Activated naive CD4-positive, alpha-beta T cell treated with anti-CD3 and anti-CD28 coated beads for 36 hours (primary cell): ENCODE measurements at regions not wholly inside any gene's neighbourhood (a gene's known extent, or its start where the extent isn't known, plus 50 kb on each side); places are given as distances from the start of the nearest gene placed in this dataset.

ENCODE experiments used
- CTCF ChIA-PET: fragments of 350-600 bp; sonication (Branson Sonifier 250); formaldehyde crosslinking; loops from one replicate; lab custom pipeline; 2021; ENCODE audit warnings: antibody characterized with exemption; lab: Charles Lee
- DNase-seq: peaks from one replicate; pipeline ENCODE4 v3.0.0-alpha.2; 2020
- H3K27ac Mint-ChIP-seq: one replicate; pipeline ENCODE4 v1.8.0; 2021; ENCODE audit warnings: mild to moderate bottlenecking, mixed read lengths
- H3K27me3 Mint-ChIP-seq: one replicate; pipeline ENCODE4 v1.8.0; 2021; ENCODE audit warnings: low read depth, mixed read lengths
- H3K36me3 Mint-ChIP-seq: one replicate; pipeline ENCODE4 v1.8.0; 2021; ENCODE audit warnings: low read depth, mixed read lengths
- H3K4me1 Mint-ChIP-seq: one replicate; pipeline ENCODE4 v1.8.0; 2021; ENCODE audit warnings: low read depth, mixed read lengths
- H3K4me3 Mint-ChIP-seq: one replicate; pipeline ENCODE4 v1.8.0; 2021; ENCODE audit warnings: mild to moderate bottlenecking, moderate library complexity, mixed read lengths
- H3K9me3 Mint-ChIP-seq: one replicate; pipeline ENCODE4 v1.8.0; 2021; ENCODE audit warnings: mixed read lengths
- intact Hi-C: fragments of 100-400 bp; cut with micrococcal nuclease; formaldehyde crosslinking; loops from one replicate; pipeline ENCODE4 v1.15.1; 2023

DNA sequence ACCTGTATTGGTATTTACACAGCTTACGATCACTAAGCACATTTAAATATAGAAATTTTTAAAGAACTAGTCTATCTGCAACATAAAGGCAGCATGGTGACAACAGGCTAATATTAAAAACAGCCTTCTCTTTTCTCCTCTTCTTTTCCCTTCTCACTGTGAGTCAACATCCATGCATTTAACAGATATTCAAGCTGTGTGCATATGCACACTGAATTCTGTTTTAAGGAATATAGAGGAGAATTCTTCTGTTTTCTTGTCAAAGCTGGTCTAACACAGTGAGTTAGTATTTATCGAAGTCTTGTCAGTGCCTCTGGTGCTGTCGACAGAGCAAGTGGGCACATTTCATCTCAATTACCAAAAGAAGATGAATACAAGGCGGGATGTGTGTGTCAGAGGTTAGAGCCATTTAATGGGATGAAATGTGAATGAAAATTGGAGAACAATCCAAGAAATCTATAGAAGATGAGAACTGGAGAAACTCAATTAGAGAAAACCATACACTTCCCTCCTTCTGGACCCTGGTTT lies 282.3 kb downstream of the FAT3 start:
- no peak for DNase-seq

DNA sequence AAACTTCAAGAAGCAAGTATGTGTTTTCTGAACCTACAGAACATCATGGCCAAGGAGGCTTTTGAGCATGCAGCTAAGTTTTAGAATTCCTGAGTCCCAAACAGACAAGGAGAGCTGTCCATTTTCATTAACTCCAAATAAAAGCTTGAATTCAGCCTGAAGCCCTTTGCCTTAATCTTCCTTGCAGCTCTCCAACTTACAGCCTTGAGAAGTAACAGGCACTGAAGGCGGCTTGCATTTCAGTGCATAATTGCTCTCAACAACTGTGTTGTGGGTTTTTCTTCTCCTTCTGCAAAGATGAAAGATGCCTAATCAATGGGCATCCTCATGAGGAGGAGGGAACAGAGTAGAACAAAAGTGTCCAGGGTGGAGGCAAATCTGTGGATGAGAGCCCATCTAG lies 286.0 kb downstream of the FAT3 start:
- intact Hi-C loops: no loop called here
- Mint-ChIP-seq H3K4me3 (no peak overlapping the region), H3K36me3 (no peaks in the 10 kb centered on the region), H3K4me1 (no peaks in the 10 kb centered on the region), H3K27me3 (peaks cover 3% of the 10 kb centered on the region), H3K9me3 (no peaks in the 10 kb centered on the region), H3K27ac (no peak overlapping the region)
- CTCF ChIA-PET: interaction anchor here (0.8 kb wide), 1 partner anchor 19 kb away, joined by 3 read pairs; no protein-coding TSS in a partner anchor
- DNase-seq: no peak

More for the DNA sequence above, 282.3 kb downstream of the FAT3 start:
- no peak overlapping the region for H3K27ac Mint-ChIP-seq
- H3K27me3 Mint-ChIP-seq: peaks cover 4% of the 10 kb centered on the region
- intact Hi-C loops: no loop called here
- H3K4me3 Mint-ChIP-seq: no peak overlapping the region
- CTCF ChIA-PET: interaction anchor here (0.6 kb wide), 1 partner anchor 1966 kb away, joined by 3 read pairs; no protein-coding TSS in a partner anchor
- H3K9me3 Mint-ChIP-seq: no peaks in the 10 kb centered on the region
- H3K4me1 Mint-ChIP-seq: no peaks in the 10 kb centered on the region
- no peaks in the 10 kb centered on the region for H3K36me3 Mint-ChIP-seq

DNA sequence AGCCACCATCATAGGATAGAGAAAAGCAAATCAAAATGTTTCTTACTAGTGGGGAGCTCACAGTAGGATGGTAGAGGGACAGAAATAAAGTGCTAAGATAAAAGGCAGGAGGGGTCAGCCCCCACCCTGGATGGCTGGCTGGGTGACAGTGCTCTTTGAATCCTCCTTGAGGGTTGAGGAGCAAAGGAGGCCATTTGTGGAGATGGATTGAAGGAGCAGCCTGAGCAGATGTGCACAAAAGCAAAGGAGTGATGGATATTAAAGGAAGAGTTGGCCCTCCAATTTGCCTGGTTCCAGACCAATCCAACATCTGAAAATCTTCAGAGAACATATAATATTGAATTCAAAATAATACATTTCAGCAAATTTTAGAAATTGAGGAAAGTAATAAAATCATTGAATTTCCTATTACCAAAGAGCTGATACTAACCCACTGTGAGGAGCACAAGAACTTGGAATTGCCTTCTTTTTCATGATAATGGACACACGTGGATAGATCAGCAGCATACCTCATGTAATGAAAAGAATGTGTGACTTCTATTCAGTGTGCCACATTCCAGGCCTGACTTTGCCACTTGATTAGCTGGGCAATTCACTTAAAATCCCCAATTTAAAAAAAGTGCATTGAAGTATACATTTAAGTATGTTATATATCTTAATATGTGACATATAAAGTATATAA lies 287.0 kb downstream of the FAT3 start:
- no peak overlapping the region for H3K27ac Mint-ChIP-seq

DNA sequence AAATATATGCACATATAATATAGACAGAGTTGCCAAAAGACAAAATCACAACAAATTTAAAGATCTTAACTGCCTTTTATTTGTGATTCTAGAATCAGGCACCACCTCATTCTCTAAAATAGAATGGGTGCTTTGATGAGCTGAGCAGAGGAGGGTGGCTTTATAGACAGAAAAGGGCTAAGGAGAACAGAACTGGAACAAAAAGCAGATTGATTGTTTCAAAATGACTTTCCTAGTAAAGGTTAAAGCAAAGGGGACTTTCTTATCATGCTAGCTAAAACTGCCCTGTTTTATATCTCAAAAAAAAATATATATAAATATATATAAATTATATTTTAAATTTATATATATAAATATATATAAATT lies 287.6 kb downstream of the FAT3 start:
- Mint-ChIP-seq H3K36me3 (no peaks in the 10 kb centered on the region), H3K9me3 (peaks cover 6% of the 10 kb centered on the region), H3K27me3 (peaks cover 2% of the 10 kb centered on the region)

More for the DNA sequence above, 287.0 kb downstream of the FAT3 start:
- intact Hi-C loops: no loop called here
- DNase-seq: no peak
- Mint-ChIP-seq H3K4me1 (no peaks in the 10 kb centered on the region), H3K4me3 (no peak overlapping the region), H3K27me3 (peaks cover 2% of the 10 kb centered on the region), H3K36me3 (no peaks in the 10 kb centered on the region), H3K9me3 (peaks cover 1% of the 10 kb centered on the region)
- CTCF ChIA-PET: interaction anchor here (0.8 kb wide), 1 partner anchor 18 kb away, joined by 3 read pairs; no protein-coding TSS in a partner anchor

DNA sequence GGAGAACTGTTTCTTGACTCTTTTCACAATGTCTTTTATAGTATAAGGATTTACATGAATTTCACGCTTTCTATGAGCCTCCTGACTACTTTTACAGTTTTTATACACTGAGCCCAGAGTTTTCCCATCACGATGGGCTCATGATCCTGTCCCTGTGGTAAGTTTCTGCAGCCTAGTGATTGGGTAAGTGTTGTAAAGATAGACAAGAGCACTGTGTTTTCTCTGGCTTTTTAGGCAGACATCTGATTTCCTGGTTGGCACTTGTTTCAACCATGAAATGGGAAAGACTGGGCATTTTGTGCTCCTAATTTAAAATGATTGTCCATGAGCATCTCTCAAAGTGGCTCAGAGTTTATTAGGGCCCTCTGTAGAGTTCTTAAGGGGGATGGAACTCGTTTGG lies 299.0 kb downstream of the FAT3 start:
- no peaks in the 10 kb centered on the region for H3K9me3 Mint-ChIP-seq
- no peaks in the 10 kb centered on the region for H3K27me3 Mint-ChIP-seq
- intact Hi-C loops: no loop called here
- CTCF ChIA-PET: no interaction called here
- H3K4me1 Mint-ChIP-seq: no peaks in the 10 kb centered on the region
- DNase-seq: no peak
- no peaks in the 10 kb centered on the region for H3K36me3 Mint-ChIP-seq
- H3K27ac Mint-ChIP-seq: no peak overlapping the region
- no peak overlapping the region for H3K4me3 Mint-ChIP-seq

More for the DNA sequence above, 287.6 kb downstream of the FAT3 start:
- intact Hi-C loops: no loop called here
- Mint-ChIP-seq H3K27ac (no peak overlapping the region), H3K4me3 (no peak overlapping the region), H3K4me1 (no peaks in the 10 kb centered on the region)
- no peak for DNase-seq
- CTCF ChIA-PET: interaction anchor here (0.6 kb wide), 1 partner anchor 850 kb away, joined by 3 read pairs; no protein-coding TSS in a partner anchor

DNA sequence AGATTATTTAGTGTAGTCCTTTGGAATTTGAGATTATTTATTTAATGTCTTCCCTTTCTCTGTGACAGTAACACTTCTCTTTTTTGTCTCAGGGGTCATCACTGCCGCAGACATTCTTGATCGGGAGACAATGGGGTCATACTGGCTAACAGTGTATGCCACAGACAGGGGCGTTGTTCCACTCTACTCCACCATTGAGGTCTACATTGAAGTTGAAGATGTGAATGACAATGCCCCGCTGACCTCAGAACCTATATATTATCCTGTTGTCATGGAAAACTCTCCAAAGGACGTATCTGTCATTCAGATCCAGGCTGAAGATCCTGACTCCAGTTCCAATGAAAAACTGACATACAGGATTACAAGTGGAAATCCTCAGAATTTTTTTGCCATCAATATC lies 299.9 kb downstream of the FAT3 start:
- Mint-ChIP-seq H3K36me3 (no peaks in the 10 kb centered on the region), H3K9me3 (no peaks in the 10 kb centered on the region), H3K4me3 (no peak overlapping the region), H3K27me3 (no peaks in the 10 kb centered on the region), H3K4me1 (no peaks in the 10 kb centered on the region), H3K27ac (no peak overlapping the region)
- CTCF ChIA-PET: no interaction called here
- no peak for DNase-seq
- intact Hi-C loops: no loop called here

DNA sequence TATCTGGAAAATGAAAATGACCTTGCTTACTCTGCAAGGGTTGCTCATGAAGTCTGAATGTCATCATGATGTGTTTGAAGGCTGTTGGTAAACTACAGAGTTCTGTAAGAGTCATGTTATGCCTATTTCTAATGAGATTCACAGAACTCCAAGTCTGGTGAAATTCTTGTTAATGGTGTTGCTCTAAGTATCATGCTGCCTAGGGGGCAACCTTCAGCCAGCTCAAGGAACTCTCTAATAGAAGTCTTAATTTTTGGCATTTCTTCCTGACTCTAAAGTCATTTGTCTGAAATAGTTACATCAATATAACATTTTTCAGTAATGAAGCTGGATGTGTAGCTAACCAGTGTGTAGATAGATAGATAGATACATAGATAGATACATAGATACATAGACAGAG lies 302.8 kb downstream of the FAT3 start:
- H3K27me3 Mint-ChIP-seq: no peaks in the 10 kb centered on the region
- no peaks in the 10 kb centered on the region for H3K4me1 Mint-ChIP-seq
- intact Hi-C loops: no loop called here
- no peak for DNase-seq
- no peaks in the 10 kb centered on the region for H3K9me3 Mint-ChIP-seq
- CTCF ChIA-PET: interaction anchor here (0.6 kb wide), 1 partner anchor 1105 kb away, joined by 3 read pairs; no protein-coding TSS in a partner anchor
- no peaks in the 10 kb centered on the region for H3K36me3 Mint-ChIP-seq
- H3K27ac Mint-ChIP-seq: no peak overlapping the region
- H3K4me3 Mint-ChIP-seq: no peak overlapping the region

DNA sequence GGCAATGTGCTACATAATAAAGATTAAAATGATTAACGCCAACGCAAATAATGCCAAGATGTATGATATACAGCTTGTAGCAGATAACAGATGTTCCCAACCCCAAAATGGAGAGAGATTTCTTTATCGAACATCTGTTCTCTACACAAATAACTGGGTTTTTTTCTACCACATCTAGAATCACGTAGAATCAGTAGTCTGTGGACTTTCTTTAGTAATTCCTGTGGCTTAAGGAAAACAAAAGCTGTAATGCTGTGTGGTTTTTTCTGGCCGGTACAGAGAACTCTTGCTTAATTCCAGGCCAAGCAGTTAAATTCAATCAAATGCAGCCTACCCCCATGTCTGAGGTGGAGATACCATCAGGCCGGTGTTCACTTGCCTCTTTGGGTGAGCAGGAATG lies 303.4 kb downstream of the FAT3 start:
- H3K4me3 Mint-ChIP-seq: no peak overlapping the region
- no peaks in the 10 kb centered on the region for H3K27me3 Mint-ChIP-seq
- DNase-seq: no peak
- CTCF ChIA-PET: interaction anchor here (0.6 kb wide), 1 partner anchor 1105 kb away, joined by 3 read pairs; no protein-coding TSS in a partner anchor
- H3K4me1 Mint-ChIP-seq: no peaks in the 10 kb centered on the region
- intact Hi-C loops: no loop called here
- H3K27ac Mint-ChIP-seq: no peak overlapping the region
- no peaks in the 10 kb centered on the region for H3K9me3 Mint-ChIP-seq
- no peaks in the 10 kb centered on the region for H3K36me3 Mint-ChIP-seq

DNA sequence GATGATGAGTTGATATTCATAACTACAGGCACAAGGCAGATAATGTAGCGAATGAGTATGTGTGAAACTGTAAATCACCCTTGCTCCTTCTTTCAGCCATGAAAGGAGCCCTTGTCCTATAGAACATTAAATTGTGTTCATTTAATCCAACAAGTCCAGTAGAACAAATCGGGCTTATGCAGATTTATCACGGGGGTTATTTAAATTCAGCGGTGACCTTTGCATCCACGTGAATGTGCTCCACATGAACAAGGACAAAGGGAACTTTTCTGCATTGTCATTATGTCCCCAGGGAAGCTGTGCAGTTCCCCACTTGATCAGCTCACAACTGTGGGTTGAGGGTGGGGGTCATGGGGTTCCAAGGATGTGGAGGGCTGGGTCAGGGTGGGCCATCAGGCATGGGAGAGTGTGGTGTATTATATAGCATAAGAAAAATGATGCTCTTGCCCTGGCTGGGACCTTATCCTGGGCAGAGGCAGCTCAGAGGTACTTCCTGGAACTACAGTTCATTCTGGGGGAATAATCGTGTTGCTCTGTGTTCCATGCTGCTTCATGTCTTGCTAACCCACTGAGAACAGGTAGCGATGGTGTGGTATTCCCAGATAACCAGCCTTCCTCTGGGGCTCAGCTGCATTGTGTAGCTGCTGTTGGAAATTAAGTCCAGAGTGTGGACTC lies 306.6 kb downstream of the FAT3 start:
- H3K4me1 Mint-ChIP-seq: no peaks in the 10 kb centered on the region
- no peaks in the 10 kb centered on the region for H3K9me3 Mint-ChIP-seq
- no peak overlapping the region for H3K4me3 Mint-ChIP-seq
- H3K27me3 Mint-ChIP-seq: no peaks in the 10 kb centered on the region
- CTCF ChIA-PET: no interaction called here
- intact Hi-C loops: no loop called here
- H3K27ac Mint-ChIP-seq: no peak overlapping the region
- H3K36me3 Mint-ChIP-seq: no peaks in the 10 kb centered on the region
- no peak for DNase-seq

DNA sequence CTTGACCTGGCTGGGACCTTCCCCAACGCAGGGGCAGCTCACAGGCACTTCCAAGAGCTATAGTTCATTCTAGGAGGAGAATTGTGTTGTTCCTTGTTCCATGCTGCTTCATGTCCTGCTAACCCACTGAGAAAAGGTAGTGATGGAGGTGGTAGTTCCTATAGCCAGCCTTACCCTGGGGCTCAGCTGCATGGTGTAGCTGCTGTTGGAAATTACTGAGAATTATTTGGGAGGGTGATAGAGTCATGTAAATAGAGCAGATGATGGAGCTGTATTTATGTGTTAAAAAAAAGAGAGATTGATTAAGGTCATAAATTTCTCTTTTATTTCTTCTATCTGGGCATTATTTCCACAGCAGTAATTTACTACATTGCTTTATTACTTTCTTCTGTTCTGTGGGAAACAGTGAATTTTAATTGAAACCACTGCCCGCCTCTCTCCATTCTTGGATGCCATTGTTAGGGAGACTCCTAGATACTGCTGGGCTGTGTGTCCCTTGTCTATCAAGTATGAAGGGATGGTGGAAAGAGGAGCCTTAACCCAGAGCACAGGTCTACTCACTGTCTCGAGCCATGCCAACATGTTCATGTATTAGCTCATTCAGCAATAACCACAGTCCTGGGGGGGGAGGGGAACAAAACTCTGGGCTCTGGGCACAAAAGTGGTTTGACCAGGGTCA lies 309.2 kb downstream of the FAT3 start:
- Mint-ChIP-seq H3K27ac (no peak overlapping the region), H3K36me3 (no peaks in the 10 kb centered on the region), H3K4me1 (no peaks in the 10 kb centered on the region), H3K9me3 (no peaks in the 10 kb centered on the region), H3K27me3 (no peaks in the 10 kb centered on the region), H3K4me3 (no peak overlapping the region)
- no peak for DNase-seq
- intact Hi-C loops: no loop called here
- CTCF ChIA-PET: no interaction called here

DNA sequence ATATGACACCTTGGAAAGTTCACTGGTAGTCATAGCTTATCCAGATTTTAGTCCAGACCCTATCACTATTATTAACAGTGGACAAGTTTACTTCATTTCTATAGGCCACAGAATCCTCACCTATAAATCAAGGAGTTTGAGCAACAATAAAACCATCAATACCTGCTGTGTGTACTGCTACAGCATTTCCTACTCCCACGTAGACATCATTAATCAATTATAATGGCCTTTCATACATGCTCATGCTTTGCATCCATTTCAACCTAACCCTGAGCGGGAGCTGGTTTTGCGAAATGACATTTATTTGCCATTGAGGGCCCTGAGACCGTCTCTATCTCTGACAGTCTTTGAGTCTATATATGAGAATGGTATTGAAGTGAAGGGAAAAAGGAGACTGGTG lies 312.3 kb downstream of the FAT3 start:
- intact Hi-C loops: no loop called here
- CTCF ChIA-PET: no interaction called here
- no peaks in the 10 kb centered on the region for H3K4me1 Mint-ChIP-seq

DNA sequence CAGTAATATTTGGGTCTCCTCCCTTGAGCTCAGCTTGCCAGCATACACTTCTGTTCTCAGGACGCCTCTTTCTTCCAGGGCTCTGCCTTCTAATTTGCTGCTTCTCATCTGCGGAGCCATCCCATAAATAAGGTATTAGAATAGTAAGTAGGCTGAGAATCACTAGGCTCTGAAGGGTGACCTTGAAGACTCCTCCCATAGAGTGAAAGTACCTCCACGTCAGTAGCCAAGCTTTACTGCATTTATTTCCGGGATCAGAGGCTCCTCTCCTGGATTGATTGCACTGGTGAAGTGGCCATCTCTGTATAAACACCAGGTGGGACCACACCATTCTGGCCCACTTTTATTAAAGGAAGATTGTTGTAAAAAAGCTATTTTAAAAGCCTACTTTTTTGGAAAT lies 315.5 kb downstream of the FAT3 start:
- CTCF ChIA-PET: no interaction called here
- H3K4me1 Mint-ChIP-seq: no peaks in the 10 kb centered on the region

More for the DNA sequence above, 312.3 kb downstream of the FAT3 start:
- H3K4me3 Mint-ChIP-seq: no peak overlapping the region
- DNase-seq: no peak
- H3K36me3 Mint-ChIP-seq: no peaks in the 10 kb centered on the region
- H3K27me3 Mint-ChIP-seq: no peaks in the 10 kb centered on the region
- H3K9me3 Mint-ChIP-seq: no peaks in the 10 kb centered on the region
- H3K27ac Mint-ChIP-seq: no peak overlapping the region

More for the DNA sequence above, 315.5 kb downstream of the FAT3 start:
- DNase-seq: no peak
- Mint-ChIP-seq H3K9me3 (no peaks in the 10 kb centered on the region), H3K27ac (no peak overlapping the region), H3K4me3 (no peak overlapping the region), H3K36me3 (no peaks in the 10 kb centered on the region), H3K27me3 (no peaks in the 10 kb centered on the region)
- intact Hi-C loops: no loop called here
